ENCODE measurements at regions not wholly inside any gene's neighbourhood (a gene's known extent, or its start where the extent isn't known, plus 50 kb on each side); places are given as distances from the start of the nearest gene placed in this dataset.

DNA sequence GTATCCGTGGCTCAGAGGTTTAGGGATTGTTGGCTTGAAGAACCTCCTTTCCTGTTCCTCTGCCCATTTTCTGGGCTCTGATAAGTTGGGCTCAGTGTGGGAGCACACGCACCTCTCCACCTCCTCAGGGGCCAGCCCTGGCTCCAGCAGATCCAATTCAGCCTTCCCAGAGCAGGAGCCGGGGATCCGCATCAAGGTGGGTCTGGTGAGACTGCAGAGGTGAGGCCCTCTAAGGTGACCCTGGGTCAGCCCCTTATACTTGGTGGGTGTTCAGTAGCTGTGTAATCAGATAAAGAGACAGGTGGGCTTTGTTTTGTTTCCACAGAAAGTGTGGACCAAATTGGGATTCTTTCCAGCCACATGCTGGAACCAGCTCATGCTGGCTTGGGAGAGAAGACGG lies 1466.0 kb downstream of the TBC1D22A start:
- Histone ChIP-seq H3K27ac (ENCODE audit: low read length) (no peak overlapping the region), H3K9me3 (ENCODE audit: low read length) (no peaks in the 10 kb centered on the region), H4K20me1 (ENCODE audit: low read length) (no peaks in the 10 kb centered on the region), H3K4me2 (ENCODE audit: low read length) (no peak overlapping the region), H2AFZ (ENCODE audit: low read length) (no peak overlapping the region), H3K9ac (ENCODE audit: low read length) (no peak overlapping the region), H3F3A (ENCODE audit: low read length, unreplicated experiment) (no peaks in the 10 kb centered on the region), H3K36me3 (ENCODE audit: low read depth, low read length) (no peaks in the 10 kb centered on the region), H3K9me2 (replicated peaks; ENCODE audit: low read length) (no peaks in the 10 kb centered on the region), H3K4me1 (ENCODE audit: insufficient read depth, low read length) (no peaks in the 10 kb centered on the region), H3K27me3 (ENCODE audit: low read length) (no peaks in the 10 kb centered on the region), H3K4me3 (ENCODE audit: low read length) (no peak overlapping the region), H3K79me2 (ENCODE audit: low read length) (no peaks in the 10 kb centered on the region)
- intact Hi-C loops (cut with micrococcal nuclease), result no loop called here
- ChIA-PET CTCF (no interaction called here), POLR2A (ENCODE audit: unreplicated experiment) (no interaction called here)
- no peak for DNase-seq
- no peak for ATAC-seq
- BruUV-seq (replicated peaks), result no TSS peak
- TF ChIP-seq EZH2 (IDR thresholded peaks at IDR 0.05; ENCODE audit: low read length, unreplicated experiment) (no peak), EZH2phosphoT487 (IDR thresholded peaks at IDR 0.05; ENCODE audit: borderline replicate concordance, low read length) (no peak)
- TF ChIP-seq, protein P1, sequence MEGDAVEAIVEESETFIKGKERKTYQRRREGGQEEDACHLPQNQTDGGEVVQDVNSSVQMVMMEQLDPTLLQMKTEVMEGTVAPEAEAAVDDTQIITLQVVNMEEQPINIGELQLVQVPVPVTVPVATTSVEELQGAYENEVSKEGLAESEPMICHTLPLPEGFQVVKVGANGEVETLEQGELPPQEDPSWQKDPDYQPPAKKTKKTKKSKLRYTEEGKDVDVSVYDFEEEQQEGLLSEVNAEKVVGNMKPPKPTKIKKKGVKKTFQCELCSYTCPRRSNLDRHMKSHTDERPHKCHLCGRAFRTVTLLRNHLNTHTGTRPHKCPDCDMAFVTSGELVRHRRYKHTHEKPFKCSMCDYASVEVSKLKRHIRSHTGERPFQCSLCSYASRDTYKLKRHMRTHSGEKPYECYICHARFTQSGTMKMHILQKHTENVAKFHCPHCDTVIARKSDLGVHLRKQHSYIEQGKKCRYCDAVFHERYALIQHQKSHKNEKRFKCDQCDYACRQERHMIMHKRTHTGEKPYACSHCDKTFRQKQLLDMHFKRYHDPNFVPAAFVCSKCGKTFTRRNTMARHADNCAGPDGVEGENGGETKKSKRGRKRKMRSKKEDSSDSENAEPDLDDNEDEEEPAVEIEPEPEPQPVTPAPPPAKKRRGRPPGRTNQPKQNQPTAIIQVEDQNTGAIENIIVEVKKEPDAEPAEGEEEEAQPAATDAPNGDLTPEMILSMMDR (conservative IDR thresholded peaks at IDR 0.05; ENCODE audit: low read depth, low read length), result no peak

DNA sequence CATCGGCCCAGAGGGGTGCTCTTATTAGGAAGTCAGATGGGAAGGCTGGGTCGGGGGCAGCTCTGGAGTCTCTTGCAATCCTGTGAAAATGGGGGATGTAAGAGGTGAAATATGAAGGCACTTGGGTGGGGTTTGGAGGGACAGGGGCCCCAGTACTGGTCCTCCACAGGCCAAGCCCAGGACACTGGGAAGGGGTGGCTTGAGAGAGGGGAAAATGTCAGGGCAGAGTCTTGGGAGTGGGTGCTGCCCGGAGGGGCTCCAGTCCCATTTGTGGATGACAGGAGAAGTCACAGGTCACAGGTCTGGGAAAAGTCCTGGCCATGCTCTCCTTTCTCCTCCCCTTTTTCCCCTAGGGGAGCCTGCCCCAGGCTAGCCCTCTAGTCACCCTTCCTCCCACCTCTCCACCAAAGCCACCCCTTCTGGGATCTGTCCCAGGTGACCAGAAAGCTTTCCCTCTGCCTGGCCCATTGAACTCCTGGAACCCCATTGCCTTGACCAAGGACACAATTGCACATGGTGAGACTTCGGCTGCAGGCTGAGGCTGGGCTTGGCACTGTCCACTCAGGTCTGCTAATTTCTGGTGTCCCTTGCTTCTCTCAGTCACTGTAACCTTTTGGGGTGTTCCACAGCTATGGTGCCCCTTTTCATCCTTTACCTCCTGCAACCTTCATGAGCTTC lies 1465.0 kb downstream of the TBC1D22A start:
- Histone ChIP-seq H3K27ac (ENCODE audit: low read length) (no peak overlapping the region), H3K4me2 (ENCODE audit: low read length) (no peak overlapping the region), H2AFZ (ENCODE audit: low read length) (no peak overlapping the region), H3K9me2 (replicated peaks; ENCODE audit: low read length) (no peaks in the 10 kb centered on the region), H3K4me1 (ENCODE audit: insufficient read depth, low read length) (no peaks in the 10 kb centered on the region), H3K36me3 (ENCODE audit: low read depth, low read length) (no peaks in the 10 kb centered on the region), H3F3A (ENCODE audit: low read length, unreplicated experiment) (no peaks in the 10 kb centered on the region), H3K27me3 (ENCODE audit: low read length) (no peaks in the 10 kb centered on the region), H3K79me2 (ENCODE audit: low read length) (no peaks in the 10 kb centered on the region), H3K4me3 (ENCODE audit: low read length) (no peak overlapping the region), H3K9ac (ENCODE audit: low read length) (no peak overlapping the region), H3K9me3 (ENCODE audit: low read length) (no peaks in the 10 kb centered on the region), H4K20me1 (ENCODE audit: low read length) (no peaks in the 10 kb centered on the region)
- intact Hi-C loops (cut with micrococcal nuclease), result no loop called here
- ChIA-PET POLR2A (ENCODE audit: unreplicated experiment) (no interaction called here), CTCF (no interaction called here)
- ATAC-seq (no peak), DNase-seq (no peak)
- BruUV-seq (replicated peaks), result no TSS peak
- TF ChIP-seq EZH2phosphoT487 (IDR thresholded peaks at IDR 0.05; ENCODE audit: borderline replicate concordance, low read length) (no peak), EZH2 (IDR thresholded peaks at IDR 0.05; ENCODE audit: low read length, unreplicated experiment) (no peak)
- TF ChIP-seq, protein P1 (conservative IDR thresholded peaks at IDR 0.05; ENCODE audit: low read depth, low read length), result no peak

Measured in PC-3 (cell line).